ENCODE measurements at regions not wholly inside any gene's neighbourhood (a gene's known extent, or its start where the extent isn't known, plus 50 kb on each side); places are given as distances from the start of the nearest gene placed in this dataset.

DNA sequence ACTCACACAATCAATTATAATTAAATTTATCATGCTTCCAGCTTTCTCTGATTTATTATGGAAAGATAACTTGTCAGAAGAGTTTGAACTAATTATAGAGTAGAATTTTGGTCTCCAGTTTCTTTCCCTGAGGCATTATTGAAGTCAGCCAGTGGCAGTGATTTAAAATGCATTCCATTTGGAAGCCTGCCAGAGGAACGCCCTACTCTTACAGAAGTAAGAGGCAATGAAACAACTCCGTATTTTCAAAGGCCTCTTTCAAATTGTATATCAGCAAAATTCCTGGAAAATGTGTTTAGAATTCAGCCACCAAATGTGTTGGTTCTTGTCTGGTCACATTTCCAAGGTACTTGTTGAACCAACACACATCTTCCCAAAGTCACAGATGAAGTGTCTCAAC lies 640.9 kb downstream of the SEMA5A start:
- Histone ChIP-seq H3K79me2 (ENCODE audit: control insufficient read depth in 1 of 2, insufficient read depth in 2 of 2, low read length in 2 of 2) (no peaks in the 10 kb centered on the region), H3K27ac (ENCODE audit: low read depth, low read length) (no peak overlapping the region), H2BK5ac (ENCODE audit: low read depth, low read length) (no peak overlapping the region), H2BK15ac (ENCODE audit: low read length) (no peak overlapping the region), H2BK12ac (ENCODE audit: low read depth, low read length) (no peak overlapping the region), H3K36me3 (ENCODE audit: control insufficient read depth in 2 of 4, insufficient read depth in 4 of 4, low read length in 3 of 4) (no peaks in the 10 kb centered on the region), H3K79me1 (ENCODE audit: low read depth, low read length) (no peaks in the 10 kb centered on the region), H3K27me3 (replicated peaks in 1 of 4; ENCODE audit: control insufficient read depth in 3 of 4, extremely low read depth in 1 of 4, insufficient read depth in 3 of 4, low read length in 3 of 4) (no peaks in the 10 kb centered on the region), H2AK5ac (ENCODE audit: low read depth, low read length) (no peak overlapping the region), H3K14ac (ENCODE audit: insufficient read length) (no peak overlapping the region), H3K9me3 (ENCODE audit: insufficient read depth in 2 of 2, low read depth in 1 of 2, low read length in 1 of 2) (no peaks in the 10 kb centered on the region), H3K4me3 (ENCODE audit: extremely low read depth in 1 of 4, insufficient read depth in 2 of 4, low read depth in 3 of 4, low read length in 4 of 4) (no peak overlapping the region), H3K4ac (replicated peaks; ENCODE audit: insufficient read length, low read depth, low read length) (no peak overlapping the region), H3K4me1 (replicated peaks in 1 of 4; ENCODE audit: control insufficient read depth in 3 of 4, insufficient read depth in 4 of 4, low read length in 3 of 4) (no peaks in the 10 kb centered on the region), H2BK20ac (ENCODE audit: low read length) (no peak overlapping the region), H3K23ac (ENCODE audit: insufficient read length) (no peak overlapping the region), H3K23me2 (ENCODE audit: low read depth, low read length) (no peaks in the 10 kb centered on the region), H3K56ac (replicated peaks; ENCODE audit: insufficient read length, low read depth, low read length) (no peak overlapping the region), H4K91ac (replicated peaks; ENCODE audit: insufficient read length, low read length) (no peak overlapping the region), H2BK120ac (replicated peaks; ENCODE audit: low read depth, low read length) (no peak overlapping the region), H4K20me1 (replicated peaks in 1 of 2; ENCODE audit: control insufficient read depth in 1 of 2, insufficient read depth in 2 of 2, low read length in 2 of 2) (no peaks in the 10 kb centered on the region), H4K8ac (ENCODE audit: extremely low read depth, insufficient read depth, low read length) (no peak overlapping the region), H4K5ac (ENCODE audit: insufficient read length, low read depth, low read length) (no peak overlapping the region), H2AFZ (ENCODE audit: low read length) (no peak overlapping the region), H3K4me2 (ENCODE audit: insufficient read depth in 1 of 2, low read depth in 2 of 2, low read length in 2 of 2) (no peak overlapping the region), H3K18ac (ENCODE audit: extremely low read depth, low read length) (no peak overlapping the region), H3K9ac (replicated peaks in 1 of 4; ENCODE audit: extremely low read depth in 1 of 4, low read depth in 3 of 4, low read length in 3 of 4) (no peak overlapping the region)
- FAIRE-seq (no peak), DNase-seq (ENCODE audit: low read depth in 1 of 2, low spot score in 2 of 2) (no peak)
- ChIA-PET CTCF (ENCODE audit: partially characterized antibody) (no interaction called here), POLR2A (ENCODE audit: partially characterized antibody) (no interaction called here)
- WGBS, 2 experiments (ENCODE audit: extremely low coverage in 1 of 2, insufficient coverage in 1 of 2, insufficient read length in 1 of 2, insufficient replicate concordance in 2 of 2, low coverage in 1 of 2, low lambda C conversion rate in 2 of 2, missing lambda C conversion rate in 1 of 2), result 82% methylated on average over 2 of the region's 2 CpGs; no CpG with 5 or more reads in 1 of the 2 experiments
- no peak for TF ChIP-seq TBP (IDR thresholded peaks at IDR 0.05; ENCODE audit: low read depth, low read length)
- TF ChIP-seq EGR1 (IDR thresholded peaks at IDR 0.05; ENCODE audit: borderline replicate concordance, low read depth, low read length), result no peak
- TF ChIP-seq CHD2 (IDR thresholded peaks at IDR 0.05; ENCODE audit: low read length), result no peak
- TF ChIP-seq FOSL1 (IDR thresholded peaks at IDR 0.05; ENCODE audit: insufficient read depth, low read depth, low read length), result no peak
- no peak for TF ChIP-seq RNF2 (IDR thresholded peaks at IDR 0.05; ENCODE audit: borderline replicate concordance, low read depth, low read length, missing control alignments, poor library complexity, severe bottlenecking)
- no peak for TF ChIP-seq BRCA1 (IDR thresholded peaks at IDR 0.05; ENCODE audit: low read depth, low read length)
- no peak for TF ChIP-seq RAD21 (IDR thresholded peaks at IDR 0.05 in 1 of 2, conservative IDR thresholded peaks at IDR 0.05 in 1 of 2; ENCODE audit: low read depth in 2 of 2, low read length in 2 of 2)

Measured in H1 (cell line).